RWPE2 (cell line): ENCODE measurements at regions not wholly inside any gene's neighbourhood (a gene's known extent, or its start where the extent isn't known, plus 50 kb on each side); places are given as distances from the start of the nearest gene placed in this dataset.
A peak's percentile ranks its signal among the peaks of the same experiment; 100 is the strongest.

ENCODE experiments used
- ATAC-seq: fragments of 200-7000 bp; cut with Tn5 transposase; 3 replicates; pipeline ENCODE4 v1.9.1; 2021; ENCODE audit warnings: low read depth
- DNase-seq: peaks from one replicate; pipeline ENCODE4 v3.0.0-alpha.2; 2020; ENCODE audit warnings: low spot score
- H3K27ac ChIP-seq: fragments of 450-650 bp; 2 replicates; pipeline ENCODE4 v1.5.1; 2017; ENCODE audit warnings: mild to moderate bottlenecking; ENCODE audit not compliant: poor library complexity, severe bottlenecking
- H3K27me3 ChIP-seq: fragments of 250-450 bp; sonication (Bioruptor Pico); 2 replicates; pipeline ENCODE4 v1.5.1; 2021; ENCODE audit warnings: mild to moderate bottlenecking, moderate library complexity; ENCODE audit not compliant: insufficient read depth, poor library complexity, severe bottlenecking
- H3K36me3 ChIP-seq: fragments of 250-450 bp; sonication (Bioruptor Pico); 2 replicates; pipeline ENCODE4 v1.5.1; 2020; ENCODE audit warnings: low read depth, mild to moderate bottlenecking, moderate library complexity
- H3K4me1 ChIP-seq: fragments of 250-450 bp; sonication (Bioruptor Pico); 2 replicates; pipeline ENCODE4 v1.5.1; 2021; ENCODE audit warnings: mild to moderate bottlenecking, moderate library complexity; ENCODE audit not compliant: insufficient read depth, poor library complexity, severe bottlenecking
- H3K4me3 ChIP-seq: fragments of 250-450 bp; sonication (Bioruptor Pico); 2 replicates; pipeline ENCODE4 v1.5.1; 2021; ENCODE audit warnings: mild to moderate bottlenecking, moderate library complexity; ENCODE audit not compliant: severe bottlenecking
- H3K9me3 ChIP-seq: fragments of 250-450 bp; sonication (Bioruptor Pico); 2 replicates; pipeline ENCODE4 v1.5.1; 2021; ENCODE audit warnings: mild to moderate bottlenecking, moderate library complexity; ENCODE audit not compliant: severe bottlenecking
- CTCF ChIP-seq: fragments of 450-650 bp; IDR thresholded peaks from one replicate; pipeline ENCODE4 v1.5.1; 2017; ENCODE audit warnings: mild to moderate bottlenecking, moderate library complexity; ENCODE audit not compliant: poor library complexity, severe bottlenecking

GRCh38 chr7:112996331-112996871 is 90.2 kb downstream of the GPR85 start:
- DNase-seq (no peak), ATAC-seq (no peak)
- Histone ChIP-seq H3K36me3 (no peaks in the 10 kb centered on the region), H3K27me3 (no peaks in the 10 kb centered on the region), H3K4me3 (no peak overlapping the region), H3K9me3 (no peaks in the 10 kb centered on the region), H3K4me1 (peaks cover 14% of the 10 kb centered on the region), H3K27ac (peak overlapping the region; percentile 77)
- no peak for TF ChIP-seq CTCF

GRCh38 chr7:112995059-112995824 is 91.4 kb downstream of the GPR85 start:
- no peak for TF ChIP-seq CTCF
- ATAC-seq (peak; percentile 68), DNase-seq (no peak)
- peaks cover 14% of the 10 kb centered on the region for H3K4me1 ChIP-seq
- peak overlapping the region; percentile 77 for H3K27ac ChIP-seq
- H3K9me3 ChIP-seq = no peaks in the 10 kb centered on the region
- H3K4me3 ChIP-seq = no peak overlapping the region
- no peaks in the 10 kb centered on the region for H3K27me3 ChIP-seq
- no peaks in the 10 kb centered on the region for H3K36me3 ChIP-seq

- no peak for DNase-seq
- peak; percentile 78 for ATAC-seq
- Histone ChIP-seq H3K4me3 (no peak overlapping the region), H3K4me1 (peaks cover 14% of the 10 kb centered on the region), H3K27ac (peak overlapping the region; percentile 77), H3K36me3 (no peaks in the 10 kb centered on the region), H3K9me3 (no peaks in the 10 kb centered on the region), H3K27me3 (no peaks in the 10 kb centered on the region)
- TF ChIP-seq CTCF = no peak
Observed at GRCh38 chr7:112994656-112995055, 92.0 kb downstream of the GPR85 start.

GRCh38 chr7:112990624-112991023 is 96.0 kb downstream of the GPR85 start:
- H3K4me3 ChIP-seq = no peak overlapping the region
- no peak for TF ChIP-seq CTCF
- H3K36me3 ChIP-seq = no peaks in the 10 kb centered on the region
- peak overlapping the region; percentile 12 for H3K27ac ChIP-seq
- no peak for DNase-seq
- no peaks in the 10 kb centered on the region for H3K9me3 ChIP-seq
- ATAC-seq = peak; percentile 58; the same call in 2 of the 3 replicates
- H3K4me1 ChIP-seq = peaks cover 16% of the 10 kb centered on the region
- H3K27me3 ChIP-seq = no peaks in the 10 kb centered on the region

- Histone ChIP-seq H3K36me3 (no peaks in the 10 kb centered on the region), H3K27ac (no peak overlapping the region), H3K4me3 (no peak overlapping the region), H3K4me1 (peaks cover 10% of the 10 kb centered on the region), H3K27me3 (no peaks in the 10 kb centered on the region), H3K9me3 (no peaks in the 10 kb centered on the region)
- ATAC-seq = 0 out of 3 replicates have a peak, but pooled peaks have one; percentile 26
- DNase-seq = no peak
- no peak for TF ChIP-seq CTCF
Observed at GRCh38 chr7:112989531-112989930, 97.1 kb downstream of the GPR85 start.
